GM21786 (cell line): ENCODE measurements at regions not wholly inside any gene's neighbourhood (a gene's known extent, or its start where the extent isn't known, plus 50 kb on each side); places are given as distances from the start of the nearest gene placed in this dataset.
"Not testable (repeated sequence)": the region's sequence is repeated elsewhere in the genome, so short reads cannot be mapped to it uniquely, and the experiment has no call there.

ENCODE experiments used
- ATAC-seq: cut with Tn5 transposase; IDR thresholded peaks from one replicate; pipeline ENCODE4 v1.9.1; 2021; ENCODE audit not compliant: unreplicated experiment

DNA sequence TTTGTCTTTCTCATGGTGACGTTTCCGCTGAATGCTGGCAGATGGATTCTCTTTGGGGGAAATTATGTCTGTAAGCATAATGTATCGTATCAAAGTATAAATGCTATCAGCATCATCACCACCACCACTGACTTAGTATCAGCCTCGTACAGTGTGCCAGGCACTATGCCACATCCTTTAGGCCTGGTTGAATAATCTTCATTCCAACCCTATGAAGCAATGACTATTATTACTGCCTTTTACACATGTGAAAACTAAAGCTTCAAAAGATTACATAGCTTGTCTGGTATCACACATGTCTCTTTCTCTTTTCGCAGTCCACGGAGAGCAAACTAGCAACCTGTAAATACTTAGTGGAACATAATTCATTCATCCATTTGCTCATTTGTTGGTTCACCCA is 166.7 kb upstream of the PRICKLE2 start:
- ATAC-seq = no peak

DNA sequence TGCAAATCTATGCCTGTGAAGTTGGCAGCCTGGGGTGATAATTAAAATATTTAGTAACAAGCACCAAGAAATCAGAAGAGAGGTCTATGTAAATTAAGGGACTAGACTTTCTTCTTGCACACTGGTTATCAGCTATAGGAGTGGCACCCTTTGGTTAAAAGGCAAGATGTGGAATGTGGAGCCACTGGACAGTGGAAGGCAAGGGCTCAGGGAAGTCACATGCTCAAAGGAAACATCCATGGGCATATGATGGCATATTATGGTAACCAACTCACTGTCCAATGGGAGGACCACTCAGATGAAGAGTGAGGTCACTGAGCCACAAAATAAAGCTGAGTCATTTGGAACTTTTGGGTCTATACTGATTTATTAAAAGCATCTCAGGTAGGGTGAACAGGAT is 165.6 kb upstream of the PRICKLE2 start:
- ATAC-seq = no peak

DNA sequence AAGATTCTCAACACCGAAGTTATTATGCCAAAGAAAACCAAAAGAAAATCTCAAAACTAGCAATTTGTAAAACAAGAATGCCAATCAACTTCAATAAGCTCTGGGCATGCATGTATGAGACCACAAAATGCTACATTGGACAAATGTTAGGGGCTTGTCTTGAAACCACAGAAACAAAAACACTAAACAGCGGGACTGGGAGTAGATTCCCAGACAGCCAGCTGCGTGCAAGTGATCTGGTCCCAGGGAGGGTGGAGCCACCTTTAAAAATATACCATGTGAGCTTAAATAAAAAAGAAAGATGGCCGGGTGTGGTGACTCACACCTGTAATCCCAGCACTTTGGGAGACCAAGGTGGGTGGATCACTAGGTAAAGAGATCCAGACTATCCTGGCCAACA is 163.6 kb upstream of the PRICKLE2 start:
- ATAC-seq = no peak

GRCh38 chr3:64387688-64388087 is 162.4 kb upstream of the PRICKLE2 start:
- ATAC-seq = no peak

GRCh38 chr3:64385277-64385676 is 160.0 kb upstream of the PRICKLE2 start:
- ATAC-seq = no peak

- ATAC-seq = no peak
These were observed 159.3 kb upstream of the PRICKLE2 start for GRCh38 chr3:64384561-64384960.

- ATAC-seq = no peak
These were observed 156.9 kb upstream of the PRICKLE2 start for GRCh38 chr3:64382153-64382552.

DNA sequence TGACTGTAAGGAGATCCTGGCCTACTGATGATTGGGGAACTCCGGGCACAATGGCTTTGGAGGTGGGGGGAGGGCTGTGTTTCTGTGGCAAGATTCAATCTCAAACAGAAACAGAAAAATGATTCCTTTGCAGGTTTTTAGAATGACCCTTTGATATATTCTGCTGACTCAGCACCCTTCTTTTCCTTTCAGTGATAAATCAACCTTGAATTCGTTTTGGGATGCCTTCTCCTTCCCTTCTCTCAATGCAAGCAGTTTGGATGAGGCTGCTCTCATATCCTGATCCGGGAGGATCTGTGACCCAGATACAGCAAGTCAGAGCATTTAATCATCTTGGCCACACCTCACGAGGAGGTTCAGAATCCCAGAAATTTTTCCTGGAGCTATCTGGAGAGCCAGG is 156.1 kb upstream of the PRICKLE2 start:
- ATAC-seq = no peak

DNA sequence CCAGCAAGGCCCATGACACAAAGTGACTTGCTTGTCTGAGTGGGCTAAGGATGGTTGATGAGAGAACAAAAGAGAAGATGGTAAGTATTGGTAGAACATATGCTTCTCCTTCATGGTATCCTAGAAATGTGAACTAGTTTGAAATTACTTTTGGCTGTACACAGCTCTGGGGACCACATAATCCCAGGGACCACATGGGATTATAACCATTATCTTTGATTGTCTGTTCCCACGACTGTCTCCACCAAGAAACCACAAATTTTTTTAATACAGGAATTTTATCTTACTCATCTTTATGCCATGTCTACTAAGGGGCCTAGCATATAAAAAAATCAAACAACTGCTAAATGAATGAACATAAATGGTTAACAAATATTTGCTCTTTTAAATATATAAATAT is 155.3 kb upstream of the PRICKLE2 start:
- no peak for ATAC-seq

- ATAC-seq = no peak
These were observed 154.0 kb upstream of the PRICKLE2 start for GRCh38 chr3:64379221-64379620.

DNA sequence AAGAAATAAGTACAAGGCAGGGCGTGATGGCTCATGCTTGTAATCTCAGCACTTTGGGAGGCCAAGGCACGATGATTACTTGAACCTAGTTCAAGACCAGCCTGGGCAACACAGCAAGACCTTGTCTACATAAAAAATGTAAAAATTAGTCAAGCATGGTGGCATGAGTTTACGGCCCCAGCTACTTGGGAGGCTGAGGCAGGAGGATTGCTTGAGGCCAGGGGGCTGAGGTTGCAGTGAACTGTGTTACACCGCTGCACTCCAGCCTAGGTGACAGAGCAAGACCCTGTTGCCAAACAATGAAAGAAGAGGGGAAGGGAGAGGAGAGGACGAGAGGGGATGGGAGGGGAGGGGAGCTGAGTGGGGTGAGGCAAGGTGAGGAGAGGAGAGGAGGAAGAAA is 152.7 kb upstream of the PRICKLE2 start:
- ATAC-seq = no peak

DNA sequence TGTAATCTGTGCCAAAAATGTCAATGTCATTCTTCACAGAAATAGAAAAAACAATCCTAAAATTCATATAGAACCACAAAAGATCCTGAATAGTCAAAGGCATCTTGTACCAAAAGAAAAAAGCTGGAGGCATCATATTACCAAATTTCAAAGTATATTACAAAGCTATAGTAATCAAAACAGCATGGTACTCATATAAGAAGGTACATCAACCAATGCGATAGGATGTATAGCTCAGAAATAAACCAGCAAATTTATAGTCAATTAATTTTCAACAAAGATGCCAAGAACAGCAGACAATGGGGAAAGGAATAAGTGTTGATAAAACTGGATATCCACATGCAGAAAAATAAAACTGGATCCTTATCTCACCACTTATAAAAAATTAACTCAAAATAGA is 150.5 kb upstream of the PRICKLE2 start:
- no peak for ATAC-seq

- no peak for ATAC-seq
These were observed 144.1 kb upstream of the PRICKLE2 start for GRCh38 chr3:64369390-64369789.

DNA sequence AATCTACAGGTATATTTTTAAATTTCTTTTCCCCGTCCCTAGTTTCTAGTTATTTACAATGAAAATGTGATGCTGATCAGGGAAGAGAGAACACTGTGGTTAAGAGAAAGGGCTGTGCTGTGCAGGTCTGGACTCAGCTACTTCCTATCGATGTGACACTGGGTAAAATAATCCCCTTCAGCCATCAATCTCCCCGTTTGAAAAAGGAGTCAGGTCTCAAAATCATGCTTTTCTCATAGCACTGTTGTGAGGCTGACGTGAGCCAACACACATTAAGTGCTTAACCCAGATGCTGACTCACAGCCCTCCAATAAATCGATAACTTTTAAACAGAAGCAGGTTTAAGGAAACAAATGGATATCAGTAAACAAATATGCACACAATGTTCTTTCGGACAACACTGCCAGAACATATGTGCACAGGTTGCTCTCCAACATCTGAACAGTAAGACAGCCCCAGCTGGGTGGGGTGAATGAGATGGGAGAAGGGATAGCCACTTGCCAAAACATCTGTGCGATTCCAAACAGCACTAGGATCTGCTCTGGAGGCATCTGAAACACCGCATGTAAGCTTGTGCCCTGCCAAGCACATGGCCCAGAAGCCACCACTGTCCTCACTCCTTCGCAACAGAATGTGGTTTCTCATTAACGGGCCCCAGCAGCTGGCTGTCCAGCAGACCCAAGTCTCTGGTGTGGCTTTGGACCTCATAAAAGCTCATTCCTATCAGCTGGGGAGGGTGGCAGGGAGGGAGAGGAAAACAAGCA is 143.2 kb upstream of the PRICKLE2 start:
- no peak for ATAC-seq

- ATAC-seq = no peak
These were observed 140.6 kb upstream of the PRICKLE2 start for GRCh38 chr3:64365877-64366276.

- no peak for ATAC-seq
These were observed 138.6 kb upstream of the PRICKLE2 start for GRCh38 chr3:64363842-64364241.

GRCh38 chr3:64361962-64362735 is 136.9 kb upstream of the PRICKLE2 start:
- no peak for ATAC-seq

DNA sequence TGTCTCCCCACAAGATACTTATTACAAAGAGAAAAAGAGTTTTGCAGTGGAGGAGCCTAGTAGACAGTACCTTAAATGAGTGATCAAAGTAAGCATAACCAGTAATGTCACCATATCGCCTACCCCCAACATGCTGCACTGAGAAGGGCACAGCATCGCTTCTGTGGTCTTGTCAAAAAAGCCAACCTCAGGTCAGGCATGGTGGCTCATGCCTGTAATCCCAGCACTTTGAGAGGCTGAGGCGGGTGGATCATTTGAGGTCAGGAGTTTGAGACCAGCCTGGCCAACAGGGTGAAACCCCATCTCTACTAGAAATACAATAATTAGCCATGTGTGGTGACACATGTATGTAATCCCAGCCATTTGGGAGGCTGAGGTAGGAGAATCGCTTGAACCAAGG is 135.8 kb upstream of the PRICKLE2 start:
- ATAC-seq = not testable (repeated sequence)

DNA sequence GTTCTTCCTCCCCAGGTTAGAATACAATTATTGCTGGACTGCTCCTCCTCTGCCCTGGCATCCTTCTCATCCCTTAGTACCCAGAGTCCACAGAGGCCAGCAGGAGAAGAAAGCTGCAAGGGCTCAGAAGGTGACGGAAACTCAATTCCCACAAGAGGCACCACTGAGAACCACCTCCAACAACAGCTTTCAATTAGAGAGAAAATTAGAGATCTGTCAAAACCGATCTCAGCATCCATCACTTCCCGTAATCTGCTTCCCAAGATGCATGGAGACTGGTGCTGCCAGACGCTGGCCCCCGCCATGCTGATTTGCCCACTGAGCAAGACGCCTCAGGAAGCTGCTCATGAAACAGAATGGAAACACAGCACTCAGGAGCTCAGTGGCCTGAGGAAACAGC is 135.0 kb upstream of the PRICKLE2 start:
- no peak for ATAC-seq

- ATAC-seq = no peak
These were observed 134.5 kb upstream of the PRICKLE2 start for GRCh38 chr3:64359735-64360134.

DNA sequence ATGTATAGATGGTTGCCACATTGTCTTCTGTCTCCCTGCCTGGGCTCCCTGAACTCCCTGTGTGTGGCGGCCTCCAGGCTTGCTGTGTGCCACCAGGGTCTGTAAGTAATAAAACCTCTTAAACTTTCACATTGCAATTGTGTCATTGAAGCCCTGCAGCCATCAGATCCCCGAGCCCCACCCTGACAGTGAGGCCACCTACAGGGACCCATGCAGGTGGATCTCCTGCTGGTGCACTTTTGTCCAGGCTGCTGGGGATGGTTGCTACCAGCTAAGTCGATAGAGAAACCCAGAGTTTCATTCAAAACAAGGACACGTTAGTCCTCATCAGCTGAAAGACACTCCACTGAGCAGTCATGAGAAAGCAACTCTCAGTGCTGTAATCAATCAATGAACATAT is 133.6 kb upstream of the PRICKLE2 start:
- no peak for ATAC-seq

- ATAC-seq = no peak
These were observed 132.9 kb upstream of the PRICKLE2 start for GRCh38 chr3:64358176-64358575.

DNA sequence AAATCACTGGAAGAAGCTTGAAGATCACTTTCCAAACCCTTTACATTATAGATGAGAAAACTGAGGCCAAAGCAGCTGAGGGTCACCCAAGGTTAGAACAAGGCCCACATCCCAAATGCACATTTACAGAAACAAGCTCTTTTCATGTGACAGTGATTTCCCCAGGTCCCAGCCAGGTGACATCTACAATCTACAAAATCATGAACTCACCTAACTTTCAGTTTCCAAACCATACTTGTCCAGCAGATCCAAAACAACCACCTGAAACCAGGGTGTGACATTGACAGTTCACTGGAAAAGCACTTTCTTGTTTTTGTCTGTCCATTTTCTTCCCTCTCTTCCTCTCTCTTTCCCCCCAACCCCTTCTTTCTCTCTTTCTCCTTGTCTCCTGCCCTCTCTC is 132.2 kb upstream of the PRICKLE2 start:
- no peak for ATAC-seq
